ENCODE measurements at regions not wholly inside any gene's neighbourhood (a gene's known extent, or its start where the extent isn't known, plus 50 kb on each side); places are given as distances from the start of the nearest gene placed in this dataset.
"Not testable (repeated sequence)": the region's sequence is repeated elsewhere in the genome, so short reads cannot be mapped to it uniquely, and the experiment has no call there.

GRCh38 chrX:114050075-114050796 lies 533.6 kb upstream of the HTR2C start:
- no peak overlapping the region for H3K4me3 ChIP-seq (ENCODE audit: low read depth, low read length)
- DNase-seq (ENCODE audit: low read depth): no peak
- TF ChIP-seq, protein P1, sequence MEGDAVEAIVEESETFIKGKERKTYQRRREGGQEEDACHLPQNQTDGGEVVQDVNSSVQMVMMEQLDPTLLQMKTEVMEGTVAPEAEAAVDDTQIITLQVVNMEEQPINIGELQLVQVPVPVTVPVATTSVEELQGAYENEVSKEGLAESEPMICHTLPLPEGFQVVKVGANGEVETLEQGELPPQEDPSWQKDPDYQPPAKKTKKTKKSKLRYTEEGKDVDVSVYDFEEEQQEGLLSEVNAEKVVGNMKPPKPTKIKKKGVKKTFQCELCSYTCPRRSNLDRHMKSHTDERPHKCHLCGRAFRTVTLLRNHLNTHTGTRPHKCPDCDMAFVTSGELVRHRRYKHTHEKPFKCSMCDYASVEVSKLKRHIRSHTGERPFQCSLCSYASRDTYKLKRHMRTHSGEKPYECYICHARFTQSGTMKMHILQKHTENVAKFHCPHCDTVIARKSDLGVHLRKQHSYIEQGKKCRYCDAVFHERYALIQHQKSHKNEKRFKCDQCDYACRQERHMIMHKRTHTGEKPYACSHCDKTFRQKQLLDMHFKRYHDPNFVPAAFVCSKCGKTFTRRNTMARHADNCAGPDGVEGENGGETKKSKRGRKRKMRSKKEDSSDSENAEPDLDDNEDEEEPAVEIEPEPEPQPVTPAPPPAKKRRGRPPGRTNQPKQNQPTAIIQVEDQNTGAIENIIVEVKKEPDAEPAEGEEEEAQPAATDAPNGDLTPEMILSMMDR (IDR thresholded peaks at IDR 0.05; ENCODE audit: insufficient read depth, low read depth, low read length): no peak

DNA sequence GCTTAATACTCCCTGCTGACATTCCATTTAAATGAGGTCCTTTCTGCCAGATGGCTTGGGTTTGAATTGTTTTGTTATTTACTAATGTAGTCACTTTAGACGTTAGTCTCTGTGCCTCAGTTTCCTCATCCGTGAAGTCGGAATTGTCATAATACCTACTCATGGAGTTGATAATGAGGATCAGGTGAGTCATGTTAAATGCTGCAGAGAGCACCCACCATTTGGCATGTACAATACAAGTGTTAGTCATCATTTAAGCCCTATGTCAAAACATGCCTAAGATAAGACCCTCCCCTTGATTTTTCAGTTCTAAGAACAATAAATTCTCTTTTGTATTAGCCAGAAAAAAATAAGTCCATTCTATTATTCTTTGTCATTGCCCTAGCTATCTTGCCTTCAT lies 534.8 kb upstream of the HTR2C start:
- no peak for DNase-seq (ENCODE audit: low read depth)
- no peak overlapping the region for H3K4me3 ChIP-seq (ENCODE audit: low read depth, low read length)
- TF ChIP-seq, protein P1 (IDR thresholded peaks at IDR 0.05; ENCODE audit: insufficient read depth, low read depth, low read length): no peak

DNA sequence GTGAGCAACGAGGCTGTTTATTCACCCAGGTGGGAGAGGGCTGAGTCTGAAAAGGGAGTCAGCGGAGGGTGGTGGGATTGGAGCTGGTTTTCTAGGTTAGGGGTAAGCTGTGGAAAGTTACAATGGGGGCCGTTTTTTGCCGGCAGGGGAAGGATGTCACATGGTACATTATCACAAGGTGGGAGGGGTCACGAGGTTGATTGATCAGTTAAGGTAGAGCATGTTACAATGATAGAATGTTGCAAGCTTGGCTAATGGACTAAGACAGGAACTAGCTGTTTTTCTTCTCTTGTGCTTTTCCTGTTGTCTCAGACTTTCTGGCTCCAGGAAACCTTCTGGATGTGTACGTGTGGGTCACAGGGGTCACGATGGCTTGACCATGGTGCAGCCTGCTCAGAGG lies 536.3 kb upstream of the HTR2C start:
- TF ChIP-seq, protein P1 (IDR thresholded peaks at IDR 0.05; ENCODE audit: insufficient read depth, low read depth, low read length): no peak

GRCh38 chrX:114046695-114047279 lies 537.1 kb upstream of the HTR2C start:
- TF ChIP-seq, protein P1 (IDR thresholded peaks at IDR 0.05; ENCODE audit: insufficient read depth, low read depth, low read length): no peak
- H3K4me3 ChIP-seq (ENCODE audit: low read depth, low read length): no peak overlapping the region
- no peak for DNase-seq (ENCODE audit: low read depth)

More for the DNA sequence above, 536.3 kb upstream of the HTR2C start:
- H3K4me3 ChIP-seq (ENCODE audit: low read depth, low read length): no peak overlapping the region
- DNase-seq (ENCODE audit: low read depth): no peak

GRCh38 chrX:114041470-114041869 lies 542.4 kb upstream of the HTR2C start:
- not testable (repeated sequence) for H3K4me3 ChIP-seq (ENCODE audit: low read depth, low read length); DNase-seq (ENCODE audit: low read depth)

DNA sequence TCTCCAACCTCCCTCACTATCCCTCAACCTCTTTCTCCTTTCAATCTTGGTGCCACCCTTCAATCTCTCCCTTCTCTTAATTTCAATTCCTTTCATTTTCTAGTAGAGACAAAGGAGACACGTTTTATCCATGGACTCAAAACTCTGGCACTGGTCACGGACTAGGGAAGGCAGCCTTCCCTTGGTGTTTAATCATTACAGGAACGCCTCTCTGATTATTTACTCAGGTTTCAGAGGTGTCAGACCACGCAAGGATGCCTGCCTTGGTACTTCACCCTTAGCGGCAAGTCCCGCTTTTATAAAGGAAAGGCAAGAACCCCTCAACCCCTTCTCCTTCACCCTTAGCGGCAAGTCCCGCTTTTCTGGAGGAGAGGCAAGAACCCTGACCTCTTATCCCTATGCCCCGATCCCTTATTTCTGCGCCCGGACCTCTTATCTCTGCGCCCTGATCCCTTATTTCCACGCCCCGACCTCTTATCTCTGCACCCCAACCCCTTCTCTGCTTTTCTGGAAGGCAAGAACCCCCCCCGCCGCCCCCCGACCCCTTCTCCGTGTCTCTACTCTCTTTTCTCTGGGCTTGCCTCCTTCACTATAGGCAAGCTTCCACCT lies 543.1 kb upstream of the HTR2C start:
- not testable (repeated sequence) for DNase-seq (ENCODE audit: low read depth); H3K4me3 ChIP-seq (ENCODE audit: low read depth, low read length)

GRCh38 chrX:114040111-114040510 lies 543.8 kb upstream of the HTR2C start:
- DNase-seq (ENCODE audit: low read depth); H3K4me3 ChIP-seq (ENCODE audit: low read depth, low read length): not testable (repeated sequence)

GRCh38 chrX:114038358-114038757 lies 545.5 kb upstream of the HTR2C start:
- TF ChIP-seq, protein P1 (IDR thresholded peaks at IDR 0.05; ENCODE audit: insufficient read depth, low read depth, low read length): no peak
- no peak overlapping the region for H3K4me3 ChIP-seq (ENCODE audit: low read depth, low read length)
- no peak for DNase-seq (ENCODE audit: low read depth)
